Glutamatergic neuron (in vitro differentiated cells): ENCODE measurements at regions not wholly inside any gene's neighbourhood (a gene's known extent, or its start where the extent isn't known, plus 50 kb on each side); places are given as distances from the start of the nearest gene placed in this dataset.

Source experiments
- DNase-seq: peaks from one replicate; pipeline ENCODE4 v3.0.0; 2022
- H3K27ac Mint-ChIP-seq: one replicate; pipeline ENCODE4 v1.8.0; 2020; ENCODE audit warnings: mild to moderate bottlenecking, mixed read lengths, inconsistent platforms; ENCODE audit not compliant: unreplicated experiment
- H3K27me3 Mint-ChIP-seq: one replicate; pipeline ENCODE4 v1.8.0; 2020; ENCODE audit warnings: mild to moderate bottlenecking, moderate library complexity, mixed read lengths, inconsistent platforms; ENCODE audit not compliant: unreplicated experiment
- H3K36me3 Mint-ChIP-seq: one replicate; pipeline ENCODE4 v1.8.0; 2020; ENCODE audit warnings: mild to moderate bottlenecking, mixed read lengths, inconsistent platforms; ENCODE audit not compliant: unreplicated experiment
- H3K4me1 Mint-ChIP-seq: one replicate; pipeline ENCODE4 v1.8.0; 2020; ENCODE audit warnings: mild to moderate bottlenecking, low read depth, mixed read lengths, inconsistent platforms; ENCODE audit not compliant: unreplicated experiment
- H3K4me3 Mint-ChIP-seq: one replicate; pipeline ENCODE4 v1.8.0; 2020; ENCODE audit warnings: mild to moderate bottlenecking, mixed read lengths, inconsistent platforms; ENCODE audit not compliant: unreplicated experiment
- H3K9me3 Mint-ChIP-seq: one replicate; pipeline ENCODE4 v1.8.0; 2020; ENCODE audit warnings: mild to moderate bottlenecking, moderate library complexity, mixed read lengths, inconsistent platforms; ENCODE audit not compliant: unreplicated experiment
- TF ChIP-seq, protein P1 (sequence below): fragments of 200-600 bp; sonication (generic); IDR thresholded peaks from one replicate; pipeline ENCODE4 v1.5.0; 2021; ENCODE audit not compliant: partially characterized antibody, unreplicated experiment

DNA sequence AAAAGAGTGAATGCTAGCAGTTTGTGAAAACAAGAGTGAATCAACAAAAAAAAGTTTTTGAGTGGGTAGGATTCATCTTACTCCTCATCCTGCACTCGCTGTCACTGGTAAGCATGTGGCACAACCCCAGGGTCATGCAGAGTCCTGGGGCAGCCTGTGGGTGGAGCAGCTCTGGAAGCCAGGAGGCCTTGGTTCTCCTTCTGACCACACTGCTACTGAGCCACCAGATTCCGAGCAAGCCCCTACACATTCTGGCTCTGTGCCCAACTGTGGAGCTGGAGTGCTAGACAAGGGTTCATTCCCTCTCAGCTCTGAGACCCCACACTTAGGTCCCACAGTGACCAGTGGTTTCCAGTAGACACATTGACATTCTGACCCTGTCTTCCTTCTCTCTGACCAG is 670.6 kb downstream of the BCL11A start:
- H3K27me3 Mint-ChIP-seq: peaks cover 2% of the 10 kb centered on the region
- peaks cover 4% of the 10 kb centered on the region for H3K4me1 Mint-ChIP-seq
- H3K27ac Mint-ChIP-seq: no peak overlapping the region
- no peaks in the 10 kb centered on the region for H3K36me3 Mint-ChIP-seq
- TF ChIP-seq, protein P1, sequence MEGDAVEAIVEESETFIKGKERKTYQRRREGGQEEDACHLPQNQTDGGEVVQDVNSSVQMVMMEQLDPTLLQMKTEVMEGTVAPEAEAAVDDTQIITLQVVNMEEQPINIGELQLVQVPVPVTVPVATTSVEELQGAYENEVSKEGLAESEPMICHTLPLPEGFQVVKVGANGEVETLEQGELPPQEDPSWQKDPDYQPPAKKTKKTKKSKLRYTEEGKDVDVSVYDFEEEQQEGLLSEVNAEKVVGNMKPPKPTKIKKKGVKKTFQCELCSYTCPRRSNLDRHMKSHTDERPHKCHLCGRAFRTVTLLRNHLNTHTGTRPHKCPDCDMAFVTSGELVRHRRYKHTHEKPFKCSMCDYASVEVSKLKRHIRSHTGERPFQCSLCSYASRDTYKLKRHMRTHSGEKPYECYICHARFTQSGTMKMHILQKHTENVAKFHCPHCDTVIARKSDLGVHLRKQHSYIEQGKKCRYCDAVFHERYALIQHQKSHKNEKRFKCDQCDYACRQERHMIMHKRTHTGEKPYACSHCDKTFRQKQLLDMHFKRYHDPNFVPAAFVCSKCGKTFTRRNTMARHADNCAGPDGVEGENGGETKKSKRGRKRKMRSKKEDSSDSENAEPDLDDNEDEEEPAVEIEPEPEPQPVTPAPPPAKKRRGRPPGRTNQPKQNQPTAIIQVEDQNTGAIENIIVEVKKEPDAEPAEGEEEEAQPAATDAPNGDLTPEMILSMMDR: no peak
- no peaks in the 10 kb centered on the region for H3K9me3 Mint-ChIP-seq
- no peak overlapping the region for H3K4me3 Mint-ChIP-seq
- no peak for DNase-seq

- no peaks in the 10 kb centered on the region for H3K36me3 Mint-ChIP-seq
- TF ChIP-seq, protein P1: no peak
- no peak overlapping the region for H3K27ac Mint-ChIP-seq
- peaks cover 4% of the 10 kb centered on the region for H3K4me1 Mint-ChIP-seq
- no peak for DNase-seq
- peaks cover 1% of the 10 kb centered on the region for H3K9me3 Mint-ChIP-seq
- H3K4me3 Mint-ChIP-seq: no peak overlapping the region
- H3K27me3 Mint-ChIP-seq: peaks cover 2% of the 10 kb centered on the region
Observed at GRCh38 chr2:59882279-59882678, 671.2 kb downstream of the BCL11A start.

GRCh38 chr2:59881218-59881617 is 672.2 kb downstream of the BCL11A start:
- Mint-ChIP-seq H3K9me3 (peaks cover 1% of the 10 kb centered on the region), H3K36me3 (no peaks in the 10 kb centered on the region), H3K4me1 (peaks cover 4% of the 10 kb centered on the region), H3K4me3 (no peak overlapping the region), H3K27me3 (peaks cover 2% of the 10 kb centered on the region), H3K27ac (no peak overlapping the region)
- TF ChIP-seq, protein P1: no peak
- DNase-seq: no peak

- H3K27me3 Mint-ChIP-seq: peaks cover 2% of the 10 kb centered on the region
- TF ChIP-seq, protein P1: no peak
- no peak overlapping the region for H3K4me3 Mint-ChIP-seq
- no peaks in the 10 kb centered on the region for H3K36me3 Mint-ChIP-seq
- H3K27ac Mint-ChIP-seq: no peak overlapping the region
- peaks cover 1% of the 10 kb centered on the region for H3K9me3 Mint-ChIP-seq
- peaks cover 7% of the 10 kb centered on the region for H3K4me1 Mint-ChIP-seq
- no peak for DNase-seq
Observed at GRCh38 chr2:59879700-59880131, 673.7 kb downstream of the BCL11A start.

DNA sequence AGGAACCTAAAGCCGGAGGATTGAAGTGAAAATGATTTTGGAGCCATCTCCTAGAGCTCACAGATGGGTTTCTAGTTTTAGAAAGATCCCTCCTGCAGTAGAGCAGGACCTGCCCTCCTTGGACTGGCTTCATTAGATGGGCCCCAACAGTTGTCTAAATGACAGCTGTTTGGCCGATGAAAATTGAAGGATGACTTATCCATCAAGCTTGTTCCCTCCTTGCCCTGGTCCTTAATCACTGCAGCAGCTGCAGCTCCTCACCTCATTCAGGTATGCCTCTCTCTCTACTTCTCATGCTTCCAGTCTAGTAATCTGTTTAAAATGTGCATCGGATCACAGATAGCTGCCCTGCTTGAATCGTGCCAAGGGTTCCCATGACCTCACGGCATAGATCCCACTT is 677.6 kb downstream of the BCL11A start:
- Mint-ChIP-seq H3K27me3 (peaks cover 2% of the 10 kb centered on the region), H3K4me1 (peaks cover 7% of the 10 kb centered on the region), H3K27ac (no peak overlapping the region), H3K36me3 (no peaks in the 10 kb centered on the region), H3K4me3 (no peak overlapping the region), H3K9me3 (peaks cover 1% of the 10 kb centered on the region)
- TF ChIP-seq, protein P1: no peak
- no peak for DNase-seq
